Stomach (tissue), 4 donors: ENCODE measurements at regions not wholly inside any gene's neighbourhood (a gene's known extent, or its start where the extent isn't known, plus 50 kb on each side); places are given as distances from the start of the nearest gene placed in this dataset.

ENCODE experiments used
- CTCF ChIP-seq, 7 experiments: fragments of 450-650 bp in 4 of 7; fragments of 200-600 bp in 3 of 7; sonication (generic) in 3 of 7; IDR thresholded peaks; one replicate each; pipeline ENCODE4 v1.5.1; 2016 to 2019; ENCODE audit warnings: antibody characterized with exemption in 7 of 7, control low read depth in 2 of 7, mild to moderate bottlenecking in 1 of 7
- EP300 ChIP-seq: sonication (generic); formaldehyde crosslinking; IDR thresholded peaks from one replicate; pipeline ENCODE4 v1.6.1; 2017; ENCODE audit warnings: antibody characterized with exemption
- POLR2A ChIP-seq, 4 donors: fragments of 450-650 bp; IDR thresholded peaks; one replicate each; pipeline ENCODE4 v1.6.1; 2016; ENCODE audit warnings: antibody characterized with exemption in 4 of 4, control low read depth in 2 of 4, mild to moderate bottlenecking in 1 of 4, moderate library complexity in 1 of 4

- TF ChIP-seq CTCF (IDR thresholded peaks at IDR 0.05) (no peak), POLR2A (IDR thresholded peaks at IDR 0.05) (no peak), EP300 (no peak)
These were observed 97.5 kb upstream of the MDM1 start for GRCh38 chr12:68429696-68430095.
